Spinal cord (tissue), 9 donors: ENCODE measurements at regions not wholly inside any gene's neighbourhood (a gene's known extent, or its start where the extent isn't known, plus 50 kb on each side); places are given as distances from the start of the nearest gene placed in this dataset.

Source experiments
- DNase-seq, 6 donors: peaks; one replicate each; pipeline versions ENCODE4 v3.0.0 to v3.0.0-alpha.2; 2013 to 2015; ENCODE audit warnings: low spot score in 6 of 6, low read depth in 4 of 6
- H3K27ac ChIP-seq: one replicate; pipeline ENCODE4 v1.5.1; 2013; ENCODE audit warnings: low read depth, low read length, control low read depth
- H3K27me3 ChIP-seq: one replicate; pipeline ENCODE4 v1.6.1; 2013; ENCODE audit warnings: low read length; ENCODE audit not compliant: control insufficient read depth, insufficient read depth
- H3K36me3 ChIP-seq: one replicate; pipeline ENCODE4 v1.6.1; 2013; ENCODE audit warnings: low read length; ENCODE audit not compliant: control insufficient read depth, insufficient read depth
- H3K4me1 ChIP-seq: one replicate; pipeline ENCODE4 v1.6.1; 2013; ENCODE audit warnings: low read length; ENCODE audit not compliant: control insufficient read depth, insufficient read depth
- H3K4me3 ChIP-seq: one replicate; pipeline ENCODE4 v1.5.1; 2013; ENCODE audit warnings: low read depth, low read length, control low read depth
- H3K9me3 ChIP-seq: one replicate; pipeline ENCODE4 v1.6.1; 2013; ENCODE audit warnings: low read length; ENCODE audit not compliant: control insufficient read depth, insufficient read depth
- WGBS: methylation state at CpG from one replicate; pipeline ENCODE4 v1.1.5; 2013; ENCODE audit warnings: missing lambda C conversion rate; ENCODE audit not compliant: insufficient coverage; 5-methylcytosine and 5-hydroxymethylcytosine counted together
- donor health status: healthy.

DNA sequence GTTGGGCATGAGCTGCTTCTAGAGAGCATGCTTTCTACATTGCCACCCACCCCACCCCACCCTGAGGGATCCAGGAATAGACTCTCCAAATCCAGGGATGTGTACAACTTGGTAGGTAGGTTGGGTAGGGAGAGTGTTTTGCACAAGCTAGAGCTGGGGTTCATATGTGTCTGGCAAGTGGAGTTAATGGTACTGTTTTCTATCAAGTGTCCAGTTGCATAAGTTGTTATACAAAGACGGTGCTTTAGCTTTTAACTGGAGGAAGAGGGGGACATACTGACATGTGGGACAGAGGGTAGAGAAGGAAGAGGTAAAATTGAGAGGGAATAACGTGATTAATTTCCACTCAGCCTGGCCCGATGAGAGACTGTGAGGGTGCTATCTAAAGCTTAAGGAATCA lies 51.0 kb upstream of the TNC start:
- Histone ChIP-seq H3K9me3 (no peaks in the 10 kb centered on the region), H3K36me3 (no peaks in the 10 kb centered on the region), H3K4me1 (peaks cover 4% of the 10 kb centered on the region), H3K27me3 (no peaks in the 10 kb centered on the region), H3K4me3 (no peak overlapping the region), H3K27ac (no peak overlapping the region)
- DNase-seq = no peak
- 100% methylated on average over 3 of the region's 3 CpGs for whole genome bisulfite sequencing

GRCh38 chr9:115170358-115171073 lies 52.6 kb upstream of the TNC start:
- H3K27ac ChIP-seq = no peak overlapping the region
- 83% methylated on average over 1 of the region's 5 CpGs for WGBS
- H3K36me3 ChIP-seq = no peaks in the 10 kb centered on the region
- H3K4me3 ChIP-seq = no peak overlapping the region
- H3K4me1 ChIP-seq = no peaks in the 10 kb centered on the region
- H3K9me3 ChIP-seq = no peaks in the 10 kb centered on the region
- no peaks in the 10 kb centered on the region for H3K27me3 ChIP-seq
- DNase-seq = no peak

DNA sequence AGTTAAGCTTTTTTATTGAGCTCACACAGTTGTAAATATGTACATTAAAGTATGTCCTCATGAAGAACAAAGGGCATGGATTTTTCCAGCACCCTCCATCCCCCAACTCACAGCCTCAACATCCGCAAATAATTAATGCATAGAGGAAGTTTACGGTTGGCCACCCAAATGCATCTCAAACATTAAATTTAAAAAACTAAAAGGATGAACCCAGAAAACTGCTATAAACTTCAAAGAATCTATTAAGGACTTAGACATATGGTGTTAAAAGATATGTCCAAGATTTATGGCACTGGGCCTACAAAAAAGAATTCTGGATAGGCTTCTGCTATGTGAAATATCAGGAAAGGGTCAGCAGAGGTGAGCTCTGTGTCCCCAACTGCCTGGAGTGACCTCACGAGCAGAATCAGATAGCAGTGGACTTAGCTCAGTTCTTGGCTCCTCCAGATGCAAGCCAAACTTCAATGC lies 54.0 kb upstream of the TNC start:
- no peak overlapping the region for H3K4me3 ChIP-seq
- 71% methylated on average over 1 of the region's 3 CpGs for WGBS
- no peak for DNase-seq

DNA sequence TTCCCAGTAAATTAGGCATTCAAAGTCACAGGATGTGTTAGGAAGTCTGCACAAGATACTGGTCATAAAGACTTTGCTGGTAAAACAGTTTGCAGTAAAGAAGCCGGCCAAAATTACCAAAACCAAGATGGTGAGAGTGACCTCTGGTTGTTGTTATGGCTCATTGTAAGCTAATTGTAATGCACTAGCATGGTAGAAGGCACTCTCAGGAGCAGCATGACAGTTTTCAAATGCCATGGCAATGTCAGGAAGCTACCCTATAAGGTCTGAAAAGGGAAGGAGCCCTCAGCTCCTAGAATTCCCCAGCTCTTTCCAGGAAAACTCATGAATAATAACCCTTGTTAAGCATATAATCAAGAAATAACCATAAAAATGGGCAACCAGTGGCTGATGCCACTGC lies 64.3 kb upstream of the TNC start:
- Histone ChIP-seq H3K9me3 (no peaks in the 10 kb centered on the region), H3K36me3 (no peaks in the 10 kb centered on the region), H3K4me3 (no peak overlapping the region), H3K27me3 (no peaks in the 10 kb centered on the region), H3K27ac (no peak overlapping the region), H3K4me1 (no peaks in the 10 kb centered on the region)
- 91% methylated on average over 1 of the region's 1 CpG for WGBS
- DNase-seq = no peak

More for the DNA sequence above, 54.0 kb upstream of the TNC start:
- Histone ChIP-seq H3K4me1 (no peaks in the 10 kb centered on the region), H3K36me3 (no peaks in the 10 kb centered on the region), H3K27me3 (no peaks in the 10 kb centered on the region), H3K27ac (no peak overlapping the region), H3K9me3 (no peaks in the 10 kb centered on the region)

DNA sequence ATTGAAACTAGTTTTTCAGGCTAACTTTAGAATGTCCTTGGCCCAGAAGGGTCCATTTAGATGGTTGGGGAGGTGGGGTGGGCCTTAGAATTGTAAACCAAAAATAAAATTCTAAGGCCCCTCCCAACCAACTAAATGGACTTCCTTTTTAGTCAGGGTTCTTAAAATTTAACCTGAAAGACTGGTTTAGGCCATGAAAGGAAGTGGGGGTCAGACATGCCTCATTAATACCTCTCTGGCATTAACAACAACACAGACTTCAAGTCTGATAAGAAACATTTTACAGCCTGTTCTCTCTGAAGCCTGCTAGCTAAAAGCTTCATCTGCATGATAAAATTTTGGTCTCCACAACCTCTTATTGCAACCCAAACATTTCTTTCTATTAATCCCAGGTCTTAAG lies 65.5 kb upstream of the TNC start:
- Histone ChIP-seq H3K4me3 (no peak overlapping the region), H3K27ac (no peak overlapping the region), H3K9me3 (no peaks in the 10 kb centered on the region), H3K27me3 (no peaks in the 10 kb centered on the region), H3K36me3 (no peaks in the 10 kb centered on the region), H3K4me1 (no peaks in the 10 kb centered on the region)
- DNase-seq = no peak

DNA sequence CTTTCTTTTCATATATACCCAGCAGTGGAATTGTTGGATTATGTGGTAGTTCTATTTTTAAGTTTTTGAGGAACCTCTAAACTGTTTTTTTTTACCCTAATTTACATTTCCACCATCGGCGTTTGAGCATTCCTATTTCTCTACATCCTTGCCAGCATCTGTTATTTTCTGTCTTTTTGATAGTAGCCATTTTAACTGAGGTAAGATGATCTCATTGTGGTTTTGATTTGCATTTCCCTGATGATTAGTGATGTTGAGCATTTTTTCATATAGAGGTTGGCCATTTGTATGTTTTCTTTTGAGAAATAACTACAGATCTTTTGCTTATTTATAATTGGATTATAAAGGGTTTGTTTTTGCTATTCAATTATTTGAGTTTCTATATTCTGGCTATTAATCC lies 71.7 kb upstream of the TNC start:
- H3K9me3 ChIP-seq = peaks cover 4% of the 10 kb centered on the region
- no peak overlapping the region for H3K4me3 ChIP-seq
- H3K36me3 ChIP-seq = no peaks in the 10 kb centered on the region
- no CpG with 5 or more reads among the region's 2 CpGs for WGBS
- no peaks in the 10 kb centered on the region for H3K4me1 ChIP-seq
- H3K27ac ChIP-seq = no peak overlapping the region
- no peaks in the 10 kb centered on the region for H3K27me3 ChIP-seq
- DNase-seq = no peak

DNA sequence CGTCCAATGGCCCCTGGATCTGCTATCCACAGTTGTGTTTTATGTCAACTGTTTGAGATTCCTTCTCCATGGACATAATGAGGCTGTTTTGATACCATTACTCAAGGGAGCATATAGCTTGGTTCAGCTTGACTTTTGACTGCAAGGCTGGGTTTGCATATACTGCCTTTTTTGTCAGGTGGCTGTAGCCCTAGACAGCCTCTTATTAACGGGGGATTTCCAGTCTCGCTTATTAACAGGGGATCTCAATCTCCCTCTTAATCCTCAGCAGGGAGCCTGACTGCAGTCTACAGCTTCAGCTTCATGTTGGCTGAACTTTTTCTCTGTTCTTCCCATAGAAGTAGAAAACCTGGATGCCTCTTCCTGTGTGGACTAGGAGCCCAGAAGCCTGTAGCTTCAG lies 73.7 kb upstream of the TNC start:
- DNase-seq = no peak
- peaks cover 4% of the 10 kb centered on the region for H3K9me3 ChIP-seq
- H3K4me1 ChIP-seq = no peaks in the 10 kb centered on the region
- H3K27ac ChIP-seq = no peak overlapping the region
- WGBS = 67% methylated on average over 2 of the region's 3 CpGs
- H3K36me3 ChIP-seq = no peaks in the 10 kb centered on the region
- H3K27me3 ChIP-seq = no peaks in the 10 kb centered on the region
- no peak overlapping the region for H3K4me3 ChIP-seq

DNA sequence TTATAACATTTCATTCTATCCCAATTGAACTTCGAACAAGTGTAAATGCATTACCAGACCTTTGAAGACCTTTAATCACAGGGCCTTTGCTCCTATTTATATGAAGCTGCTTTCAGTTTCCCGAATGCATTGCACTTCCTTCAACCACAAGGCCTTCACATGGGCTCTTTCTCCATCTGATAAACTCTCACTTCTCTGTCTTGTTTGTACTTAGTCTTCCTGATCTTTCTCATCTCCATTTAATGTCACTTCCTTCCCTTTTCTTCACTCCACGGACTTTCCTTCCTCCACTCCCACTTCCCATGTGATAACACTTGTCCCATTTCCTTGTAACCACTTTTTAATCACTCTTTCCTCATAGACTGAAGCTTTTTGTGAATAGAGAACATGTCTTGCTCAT lies 74.3 kb upstream of the TNC start:
- H3K27me3 ChIP-seq = no peaks in the 10 kb centered on the region
- DNase-seq = no peak
- no peak overlapping the region for H3K27ac ChIP-seq
- H3K4me3 ChIP-seq = no peak overlapping the region
- no peaks in the 10 kb centered on the region for H3K36me3 ChIP-seq
- WGBS = 91% methylated on average over 2 of the region's 3 CpGs
- H3K9me3 ChIP-seq = peaks cover 4% of the 10 kb centered on the region
- H3K4me1 ChIP-seq = no peaks in the 10 kb centered on the region

DNA sequence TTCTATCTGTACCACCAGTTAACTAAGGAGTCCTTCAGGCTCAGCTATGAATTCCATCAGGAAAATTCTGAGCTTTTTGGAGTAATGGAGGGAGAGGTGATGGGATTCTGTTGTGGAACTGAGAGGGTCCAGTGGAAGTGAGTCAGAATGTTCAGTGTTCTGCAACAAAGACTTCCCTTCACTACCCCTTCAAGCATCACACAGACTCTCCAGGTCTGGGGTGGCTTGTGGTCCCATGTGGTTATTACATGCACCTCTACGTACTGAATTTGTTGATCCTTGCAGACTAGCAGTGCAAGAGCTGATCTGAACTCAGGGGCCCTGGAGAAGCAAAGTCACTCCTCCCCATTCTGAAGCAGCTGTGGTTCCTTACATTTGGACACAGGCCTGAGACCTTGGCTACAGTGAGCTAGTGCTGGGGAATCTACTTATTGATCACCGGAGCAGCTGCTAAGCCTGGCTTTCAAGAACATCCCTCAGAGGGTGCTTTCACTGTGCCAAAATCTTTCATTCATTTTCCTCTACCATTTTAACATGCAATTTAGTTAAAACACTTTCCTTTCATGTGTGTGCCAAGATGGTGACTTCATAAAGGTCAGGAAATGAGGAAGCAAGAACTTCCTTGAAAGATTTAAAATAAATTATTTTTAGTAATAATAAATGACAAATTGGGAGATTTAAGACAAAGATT lies 75.0 kb upstream of the TNC start:
- 63% methylated on average over 2 of the region's 2 CpGs for WGBS
- Histone ChIP-seq H3K27me3 (no peaks in the 10 kb centered on the region), H3K4me1 (peaks cover under 1% of the 10 kb centered on the region), H3K27ac (no peak overlapping the region), H3K36me3 (no peaks in the 10 kb centered on the region), H3K4me3 (no peak overlapping the region), H3K9me3 (peaks cover 4% of the 10 kb centered on the region)
- peak in 2 of 6 donors; percentile 20 to 48 for DNase-seq

DNA sequence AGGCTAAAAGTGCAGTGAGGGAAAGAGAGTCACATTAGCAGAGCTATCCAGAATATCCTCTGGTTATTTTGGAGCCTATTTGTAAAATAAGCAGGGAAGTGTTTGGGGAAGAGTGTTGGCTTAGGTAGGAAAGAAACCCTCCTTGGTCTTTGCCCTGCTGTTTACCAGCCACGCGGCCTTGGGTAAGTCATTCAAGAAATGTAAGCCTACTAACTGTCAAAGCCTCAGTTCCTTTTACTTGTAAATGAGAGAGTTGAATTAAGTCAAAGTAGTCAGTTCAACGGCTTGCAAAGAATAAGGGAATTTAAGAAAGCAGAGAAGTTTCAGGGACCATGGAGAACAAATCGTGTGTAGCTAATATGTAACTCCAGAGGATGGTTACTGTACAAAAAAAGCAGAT lies 75.8 kb upstream of the TNC start:
- Histone ChIP-seq H3K4me3 (no peak overlapping the region), H3K27me3 (no peaks in the 10 kb centered on the region), H3K27ac (no peak overlapping the region), H3K4me1 (peaks cover 2% of the 10 kb centered on the region), H3K9me3 (peaks cover 4% of the 10 kb centered on the region), H3K36me3 (no peaks in the 10 kb centered on the region)
- WGBS = 48% methylated on average over 3 of the region's 4 CpGs
- DNase-seq = peak in 1 of 6 donors; percentile 10
